ENCODE measurements at regions not wholly inside any gene's neighbourhood (a gene's known extent, or its start where the extent isn't known, plus 50 kb on each side); places are given as distances from the start of the nearest gene placed in this dataset.
"Not testable (repeated sequence)": the region's sequence is repeated elsewhere in the genome, so short reads cannot be mapped to it uniquely, and the experiment has no call there.

DNA sequence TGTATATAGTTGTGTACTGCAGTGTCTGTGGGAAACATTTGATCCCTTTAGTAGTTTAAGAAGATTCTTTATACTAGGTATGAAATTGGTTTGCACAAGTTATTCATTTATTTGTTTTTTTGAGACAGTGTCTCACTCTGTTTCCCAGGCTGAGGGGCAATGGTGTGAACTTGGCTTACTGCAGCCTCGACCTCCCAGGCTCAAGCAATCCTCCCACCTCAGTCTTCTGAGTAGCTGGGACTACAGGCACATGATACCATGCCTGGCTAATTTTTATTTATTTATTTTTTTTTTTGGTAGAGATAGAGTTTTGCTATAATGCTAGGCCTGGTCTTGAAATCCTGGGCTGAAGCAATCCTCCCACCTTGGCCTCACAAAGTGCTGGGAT, 209.4 kb downstream of the RASSF9 start:
- Mint-ChIP-seq H3K9me3 (ENCODE audit: low read depth) (peaks cover 2% of the 10 kb centered on the region), H3K4me3 (no peak overlapping the region), H3K36me3 (ENCODE audit: low read depth) (no peaks in the 10 kb centered on the region), H3K27ac (no peak overlapping the region), H3K4me1 (no peaks in the 10 kb centered on the region), H3K27me3 (no peaks in the 10 kb centered on the region)
- POLR2A ChIA-PET: no interaction called here
- no peak for ATAC-seq
- intact Hi-C loops (cut with DNase I, micrococcal nuclease): no loop called here
- no peak for DNase-seq
- CTCF ChIA-PET: no interaction called here

DNA sequence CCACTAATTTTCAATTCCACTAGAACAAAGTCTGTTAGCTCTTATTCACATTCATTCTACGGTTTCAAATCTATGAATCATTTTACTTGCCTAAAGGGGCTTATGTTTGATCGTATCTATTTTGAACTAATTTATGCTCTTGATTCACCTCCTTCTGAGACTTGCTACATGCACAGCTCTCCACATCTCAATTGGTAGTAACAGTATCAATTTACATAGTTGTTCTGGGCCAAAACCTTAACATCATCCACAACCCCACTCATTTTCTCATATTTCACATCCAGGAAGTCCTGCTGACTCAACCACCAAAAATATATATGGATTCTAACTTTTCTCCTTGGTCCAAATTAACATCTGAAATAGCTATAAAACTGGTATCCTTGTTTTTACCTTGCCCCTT, 208.6 kb downstream of the RASSF9 start:
- CTCF ChIA-PET: no interaction called here
- Mint-ChIP-seq H3K27ac (no peak overlapping the region), H3K4me3 (no peak overlapping the region), H3K36me3 (ENCODE audit: low read depth) (no peaks in the 10 kb centered on the region), H3K9me3 (ENCODE audit: low read depth) (peaks cover 2% of the 10 kb centered on the region), H3K27me3 (no peaks in the 10 kb centered on the region), H3K4me1 (no peaks in the 10 kb centered on the region)
- intact Hi-C loops (cut with DNase I, micrococcal nuclease): no loop called here
- ATAC-seq: no peak
- no peak for DNase-seq
- POLR2A ChIA-PET: no interaction called here

DNA sequence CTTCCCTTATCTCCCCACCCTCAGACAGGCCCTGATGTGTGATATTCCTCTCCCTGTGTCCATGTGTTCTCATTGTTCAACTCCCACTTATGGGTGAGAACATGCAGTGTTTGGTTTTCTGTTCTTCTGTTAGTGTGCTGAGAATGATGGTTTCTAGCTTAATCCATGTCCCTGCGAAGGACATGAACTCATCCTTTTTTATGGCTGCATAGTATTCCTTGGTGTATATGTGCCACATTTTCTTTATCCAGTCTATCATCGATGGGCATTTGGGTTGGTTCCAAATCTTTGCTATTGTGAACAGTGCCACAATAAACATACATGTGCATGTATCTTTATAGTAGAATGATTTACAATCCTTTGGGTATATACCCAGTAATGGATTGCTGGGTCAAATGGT, 207.6 kb downstream of the RASSF9 start:
- H3K27ac Mint-ChIP-seq; DNase-seq; H3K27me3 Mint-ChIP-seq; H3K9me3 Mint-ChIP-seq (ENCODE audit: low read depth); H3K4me1 Mint-ChIP-seq; H3K4me3 Mint-ChIP-seq; intact Hi-C loops (cut with DNase I, micrococcal nuclease); H3K36me3 Mint-ChIP-seq (ENCODE audit: low read depth); POLR2A ChIA-PET; CTCF ChIA-PET; ATAC-seq: not testable (repeated sequence)

DNA sequence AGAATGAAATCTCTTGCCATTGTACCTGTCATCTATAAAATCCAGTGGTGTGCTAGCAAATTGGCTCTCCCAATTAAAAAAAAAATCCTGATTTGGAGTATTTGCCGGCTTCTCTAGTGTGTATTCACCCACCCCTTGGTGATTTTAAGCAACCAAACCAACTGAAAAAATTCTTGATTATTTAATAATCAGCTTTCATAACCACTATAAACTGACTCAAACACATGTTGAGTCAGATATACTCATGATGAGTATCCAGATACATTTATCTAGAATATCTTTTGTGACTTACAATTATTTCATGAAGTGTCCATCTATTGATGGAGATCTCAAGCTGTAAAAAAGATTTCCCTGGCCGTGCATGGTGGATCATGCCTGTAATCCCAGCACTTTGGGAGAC, 205.4 kb downstream of the RASSF9 start:
- ChIA-PET POLR2A (no interaction called here), CTCF (no interaction called here)
- peaks cover 2% of the 10 kb centered on the region for H3K9me3 Mint-ChIP-seq (ENCODE audit: low read depth)
- no peaks in the 10 kb centered on the region for H3K27me3 Mint-ChIP-seq
- H3K36me3 Mint-ChIP-seq (ENCODE audit: low read depth): no peaks in the 10 kb centered on the region
- intact Hi-C loops (cut with DNase I, micrococcal nuclease): no loop called here
- DNase-seq: no peak
- H3K27ac Mint-ChIP-seq: no peak overlapping the region
- H3K4me1 Mint-ChIP-seq: no peaks in the 10 kb centered on the region
- no peak for ATAC-seq
- H3K4me3 Mint-ChIP-seq: no peak overlapping the region

DNA sequence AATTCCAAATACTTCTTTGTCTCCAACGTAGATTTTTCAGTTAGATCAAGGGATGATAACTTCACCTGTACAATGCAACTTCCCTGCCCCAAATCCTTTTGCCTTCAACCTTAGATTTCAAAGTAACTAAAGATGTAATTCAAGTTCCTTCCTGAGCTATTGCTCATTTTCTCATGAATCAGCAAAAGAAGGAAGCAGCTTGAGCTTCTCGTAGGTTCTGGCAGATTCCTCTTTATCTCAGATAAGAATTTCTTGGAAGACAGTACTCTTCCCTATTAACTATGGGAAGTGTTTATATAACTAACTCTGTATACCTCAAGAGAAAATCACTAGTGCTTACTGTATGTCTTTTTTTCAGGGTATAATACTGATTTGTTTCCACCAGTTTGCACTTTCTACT, 203.8 kb downstream of the RASSF9 start:
- no peaks in the 10 kb centered on the region for H3K4me1 Mint-ChIP-seq
- POLR2A ChIA-PET: no interaction called here
- no peak for DNase-seq
- no peaks in the 10 kb centered on the region for H3K27me3 Mint-ChIP-seq
- no peak for ATAC-seq
- intact Hi-C loops (cut with DNase I, micrococcal nuclease): no loop called here
- no peak overlapping the region for H3K27ac Mint-ChIP-seq
- CTCF ChIA-PET: no interaction called here
- H3K36me3 Mint-ChIP-seq (ENCODE audit: low read depth): no peaks in the 10 kb centered on the region
- peaks cover 2% of the 10 kb centered on the region for H3K9me3 Mint-ChIP-seq (ENCODE audit: low read depth)
- H3K4me3 Mint-ChIP-seq: no peak overlapping the region

DNA sequence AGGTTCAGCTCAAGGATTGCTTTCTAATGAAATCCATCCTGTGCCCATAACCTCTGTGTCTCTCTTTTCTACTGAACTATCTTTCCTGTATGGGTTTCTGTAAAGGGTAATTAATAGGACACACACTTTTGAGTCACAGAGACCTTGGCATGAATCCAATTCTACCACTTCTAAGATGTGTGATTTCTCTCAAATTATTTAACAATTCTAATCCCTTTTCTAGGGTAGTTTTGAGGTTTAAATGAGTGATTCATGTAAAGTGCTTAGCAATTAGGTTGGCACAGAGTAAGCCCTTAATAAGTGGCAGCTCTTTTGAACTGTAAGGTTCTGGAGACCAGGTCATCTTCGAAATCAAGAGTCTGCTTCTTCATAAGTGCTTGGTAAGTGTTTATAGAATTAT, 202.7 kb downstream of the RASSF9 start:
- no peaks in the 10 kb centered on the region for H3K27me3 Mint-ChIP-seq
- DNase-seq: no peak
- ChIA-PET POLR2A (no interaction called here), CTCF (no interaction called here)
- intact Hi-C loops (cut with DNase I, micrococcal nuclease): no loop called here
- no peak overlapping the region for H3K27ac Mint-ChIP-seq
- peaks cover under 1% of the 10 kb centered on the region for H3K9me3 Mint-ChIP-seq (ENCODE audit: low read depth)
- ATAC-seq: no peak
- H3K36me3 Mint-ChIP-seq (ENCODE audit: low read depth): no peaks in the 10 kb centered on the region
- H3K4me1 Mint-ChIP-seq: no peaks in the 10 kb centered on the region
- no peak overlapping the region for H3K4me3 Mint-ChIP-seq

DNA sequence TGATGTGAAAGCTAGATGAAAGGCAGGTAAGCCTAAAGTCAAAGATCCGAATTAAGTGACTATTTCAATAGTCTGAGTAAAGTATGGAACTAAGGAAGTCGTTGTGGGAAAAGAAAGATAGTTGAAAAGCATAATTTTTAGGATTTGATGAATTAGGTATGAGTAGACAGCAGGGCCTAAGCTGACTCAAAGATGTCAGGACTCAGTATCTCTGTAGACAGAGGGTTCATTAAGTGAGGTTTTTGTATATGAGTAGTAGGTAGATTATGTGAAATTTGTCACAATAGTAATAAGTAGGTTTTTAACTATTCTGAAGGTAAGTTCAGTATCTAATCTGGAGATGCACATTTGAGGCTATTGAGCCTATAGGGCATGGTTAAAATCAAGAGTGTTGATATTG, 196.4 kb downstream of the RASSF9 start:
- ATAC-seq: no peak
- ChIA-PET POLR2A (no interaction called here), CTCF (interaction anchor here (1.1 kb wide), 1 partner anchor 21 kb away, joined by 4 read pairs; no protein-coding TSS in a partner anchor)
- DNase-seq: no peak
- Mint-ChIP-seq H3K27me3 (no peaks in the 10 kb centered on the region), H3K36me3 (ENCODE audit: low read depth) (no peaks in the 10 kb centered on the region), H3K9me3 (ENCODE audit: low read depth) (peaks cover 2% of the 10 kb centered on the region), H3K27ac (no peak overlapping the region), H3K4me3 (no peak overlapping the region), H3K4me1 (no peaks in the 10 kb centered on the region)
- intact Hi-C loops (cut with DNase I, micrococcal nuclease): no loop called here

DNA sequence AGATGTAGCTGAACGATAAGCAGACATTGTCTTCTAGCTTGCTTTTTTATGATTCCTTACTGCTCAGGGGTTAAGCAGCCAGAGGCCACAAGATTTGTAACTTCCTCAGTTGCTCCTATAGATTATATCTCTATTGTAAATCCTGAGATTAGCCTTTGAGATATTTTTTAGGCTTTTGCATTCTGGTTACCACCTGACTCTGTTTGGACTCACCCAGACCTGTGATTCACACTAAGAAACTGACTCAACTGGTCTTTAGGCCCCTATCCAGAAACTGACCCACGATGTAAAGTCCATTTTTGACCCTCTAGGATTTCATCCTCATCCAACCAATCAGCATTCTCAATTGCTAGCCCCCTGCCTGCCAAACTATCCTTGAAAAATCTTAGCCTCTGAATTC, 194.4 kb downstream of the RASSF9 start:
- peaks cover 2% of the 10 kb centered on the region for H3K9me3 Mint-ChIP-seq (ENCODE audit: low read depth)
- DNase-seq (no peak), ATAC-seq (no peak)
- H3K4me3 Mint-ChIP-seq: no peak overlapping the region
- H3K4me1 Mint-ChIP-seq: no peaks in the 10 kb centered on the region
- CTCF ChIA-PET: no interaction called here
- intact Hi-C loops (cut with DNase I, micrococcal nuclease): no loop called here
- no peaks in the 10 kb centered on the region for H3K27me3 Mint-ChIP-seq
- H3K36me3 Mint-ChIP-seq (ENCODE audit: low read depth): no peaks in the 10 kb centered on the region
- no peak overlapping the region for H3K27ac Mint-ChIP-seq
- POLR2A ChIA-PET: no interaction called here

DNA sequence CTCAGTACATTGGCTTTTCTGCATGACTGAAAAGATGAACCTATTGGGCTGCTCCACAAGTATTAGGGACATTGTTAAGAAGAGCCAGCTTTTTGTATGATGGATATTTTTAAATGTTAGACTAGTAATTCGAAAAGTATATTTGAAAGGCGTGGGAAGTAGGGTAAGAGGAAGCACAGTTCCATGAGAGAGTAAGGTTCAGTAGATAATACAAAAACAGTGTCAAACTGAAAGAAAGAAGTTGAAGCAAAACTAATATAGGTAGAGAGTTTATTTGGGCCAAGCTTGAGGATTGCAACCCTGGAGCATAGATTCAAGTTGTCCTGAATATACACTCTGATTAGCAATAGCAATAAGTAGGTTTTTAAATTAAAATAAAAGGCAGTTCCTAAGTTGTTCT, 193.9 kb downstream of the RASSF9 start:
- POLR2A ChIA-PET: no interaction called here
- no peak for ATAC-seq
- CTCF ChIA-PET: no interaction called here
- Mint-ChIP-seq H3K4me1 (no peaks in the 10 kb centered on the region), H3K27me3 (no peaks in the 10 kb centered on the region), H3K36me3 (ENCODE audit: low read depth) (no peaks in the 10 kb centered on the region), H3K4me3 (no peak overlapping the region), H3K9me3 (ENCODE audit: low read depth) (peaks cover 2% of the 10 kb centered on the region), H3K27ac (no peak overlapping the region)
- DNase-seq: no peak
- intact Hi-C loops (cut with DNase I, micrococcal nuclease): no loop called here

DNA sequence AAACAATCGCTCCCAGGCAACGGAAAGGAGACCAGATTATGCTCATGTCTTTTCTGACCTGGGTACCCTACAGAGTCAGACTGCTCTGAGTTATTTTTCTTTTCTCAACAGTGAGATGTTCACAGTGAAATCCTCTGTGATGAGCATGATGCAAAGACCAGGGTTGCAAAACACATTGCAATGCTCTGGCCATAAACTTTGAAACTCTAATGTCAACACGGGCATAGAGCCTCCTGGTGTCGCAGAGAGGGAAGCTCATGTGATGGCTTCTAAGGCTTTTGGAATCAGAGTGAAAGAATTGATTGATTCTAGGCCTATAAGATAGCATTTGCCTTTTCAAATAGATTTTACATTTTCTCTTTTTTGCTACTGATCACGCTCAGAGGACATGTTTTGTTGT, 193.4 kb downstream of the RASSF9 start:
- Mint-ChIP-seq H3K4me1 (no peaks in the 10 kb centered on the region), H3K27ac (no peak overlapping the region), H3K27me3 (no peaks in the 10 kb centered on the region), H3K4me3 (no peak overlapping the region), H3K36me3 (ENCODE audit: low read depth) (no peaks in the 10 kb centered on the region), H3K9me3 (ENCODE audit: low read depth) (peaks cover 2% of the 10 kb centered on the region)
- ATAC-seq (no peak), DNase-seq (no peak)
- intact Hi-C loops (cut with DNase I, micrococcal nuclease): no loop called here
- ChIA-PET CTCF (no interaction called here), POLR2A (no interaction called here)

DNA sequence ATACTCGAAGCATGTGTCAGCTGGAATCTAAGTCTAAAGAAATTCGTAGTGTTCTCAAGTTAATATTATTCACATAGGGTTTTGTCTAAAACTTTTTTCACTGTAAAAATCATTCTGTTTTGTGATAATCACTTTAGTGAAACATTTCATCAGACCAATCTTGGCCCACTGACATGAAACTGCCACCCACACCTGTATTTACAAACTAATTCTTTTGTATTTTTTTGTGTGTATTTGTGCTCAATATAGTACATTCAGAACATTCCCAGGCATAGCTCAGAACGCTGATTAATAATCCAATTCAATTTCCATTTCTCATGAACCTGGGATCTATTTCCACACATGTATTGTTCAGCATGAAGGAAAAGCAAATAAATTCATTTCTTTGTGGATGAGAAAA, 191.7 kb downstream of the RASSF9 start:
- ChIA-PET POLR2A (no interaction called here), CTCF (no interaction called here)
- ATAC-seq: no peak
- Mint-ChIP-seq H3K27me3 (no peaks in the 10 kb centered on the region), H3K36me3 (ENCODE audit: low read depth) (no peaks in the 10 kb centered on the region), H3K4me1 (no peaks in the 10 kb centered on the region), H3K4me3 (no peak overlapping the region), H3K9me3 (ENCODE audit: low read depth) (peaks cover 2% of the 10 kb centered on the region), H3K27ac (no peak overlapping the region)
- no peak for DNase-seq
- intact Hi-C loops (cut with DNase I, micrococcal nuclease): no loop called here

DNA sequence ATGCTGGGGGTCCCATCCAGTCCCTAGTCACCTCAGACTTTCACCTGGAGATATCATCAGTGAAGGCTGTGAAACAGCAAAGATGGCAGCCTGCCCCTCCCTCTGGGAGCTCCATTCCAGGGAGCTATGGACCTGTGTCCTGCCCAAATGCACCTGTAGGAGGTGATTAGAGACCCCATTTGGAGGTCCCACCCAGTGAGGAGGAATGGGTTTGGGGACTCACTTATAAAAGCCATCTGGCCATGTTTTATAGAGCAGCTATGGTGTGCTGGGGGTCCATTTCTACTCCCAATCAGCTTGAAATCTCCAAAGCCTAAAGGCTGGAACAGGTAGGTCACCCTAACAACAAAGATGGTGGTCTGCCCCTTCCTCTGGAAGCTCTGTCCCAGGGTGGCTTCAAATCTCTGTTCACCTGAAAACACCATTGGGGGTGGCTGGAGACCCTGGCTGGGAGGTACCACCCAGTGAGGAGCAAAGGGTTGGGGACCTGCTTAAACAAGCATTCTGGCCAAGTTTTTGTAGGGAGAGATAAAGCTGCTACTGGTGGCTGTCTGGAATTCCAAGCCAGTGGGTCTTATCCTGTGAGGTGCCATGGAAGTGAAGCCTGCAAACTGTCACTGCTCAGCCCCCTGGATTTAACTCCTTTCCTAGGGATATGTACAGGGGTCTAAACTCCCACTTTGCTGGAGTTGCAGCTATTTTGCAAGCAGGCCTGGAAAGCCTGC, 182.3 kb downstream of the RASSF9 start:
- H3K9me3 Mint-ChIP-seq (ENCODE audit: low read depth): peaks cover 20% of the 10 kb centered on the region
- DNase-seq (no peak), ATAC-seq (no peak)
- CTCF ChIA-PET: no interaction called here
- intact Hi-C loops (cut with DNase I, micrococcal nuclease): no loop called here
- H3K27me3 Mint-ChIP-seq: no peaks in the 10 kb centered on the region
- H3K36me3 Mint-ChIP-seq (ENCODE audit: low read depth): no peaks in the 10 kb centered on the region
- POLR2A ChIA-PET: no interaction called here
- H3K4me1 Mint-ChIP-seq: no peaks in the 10 kb centered on the region
- H3K4me3 Mint-ChIP-seq: no peak overlapping the region
- H3K27ac Mint-ChIP-seq: no peak overlapping the region

DNA sequence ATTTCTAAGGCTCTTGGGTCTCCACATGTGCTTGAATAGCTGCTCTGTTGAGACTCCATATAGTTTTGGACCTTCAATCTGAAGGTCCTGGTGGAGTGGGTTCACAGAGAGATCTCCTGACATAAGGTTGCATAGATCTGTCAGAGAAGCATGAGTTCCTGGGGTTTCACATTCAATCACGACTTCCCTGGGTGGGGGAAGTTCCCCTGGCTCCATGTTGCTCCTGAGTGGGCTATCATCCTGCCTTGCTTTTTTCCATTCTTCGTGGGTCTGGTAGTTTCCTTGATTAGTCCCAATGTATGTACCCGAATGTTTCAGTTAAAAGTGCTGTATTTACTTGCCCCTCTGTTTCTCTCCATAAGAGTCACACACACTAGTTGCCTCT, 181.8 kb downstream of the RASSF9 start:
- ChIA-PET CTCF (no interaction called here), POLR2A (no interaction called here)
- Mint-ChIP-seq H3K27ac (no peak overlapping the region), H3K27me3 (no peaks in the 10 kb centered on the region), H3K9me3 (ENCODE audit: low read depth) (peaks cover 20% of the 10 kb centered on the region), H3K4me1 (no peaks in the 10 kb centered on the region), H3K36me3 (ENCODE audit: low read depth) (no peaks in the 10 kb centered on the region), H3K4me3 (no peak overlapping the region)
- no peak for ATAC-seq
- DNase-seq: no peak
- intact Hi-C loops (cut with DNase I, micrococcal nuclease): no loop called here

Measured in activated CD4-positive, alpha-beta T cell treated with anti-CD3 and anti-CD28 coated beads for 36 hours (primary cell).